ENCODE measurements at regions not wholly inside any gene's neighbourhood (a gene's known extent, or its start where the extent isn't known, plus 50 kb on each side); places are given as distances from the start of the nearest gene placed in this dataset.

- intact Hi-C loops (cut with DNase I) = no loop called here
- peaks cover 5% of the 10 kb centered on the region for H3K9me3 ChIP-seq (ENCODE audit: control insufficient read depth, low read length)
- H3K4me3 ChIP-seq (ENCODE audit: low read length in 2 of 2) = no peak overlapping the region
- H3K4me1 ChIP-seq (ENCODE audit: control insufficient read depth in 1 of 2, insufficient read depth in 2 of 2, low read length in 2 of 2) = no peaks in the 10 kb centered on the region
- H3K27me3 ChIP-seq (ENCODE audit: control insufficient read depth in 1 of 2, insufficient read depth in 2 of 2, low read length in 1 of 2) = peaks cover 0 to 2% of the 10 kb centered on the region in 2 donors
- H3K27ac ChIP-seq (ENCODE audit: low read depth in 1 of 2, low read length in 2 of 2) = no peak overlapping the region
- no peak for ATAC-seq (ENCODE audit: low FRiP score)
- WGBS, 2 donors = 66 to 67% methylated on average over 8 of the region's 8 CpGs
- H3K36me3 ChIP-seq (ENCODE audit: control insufficient read depth in 1 of 2, insufficient read depth in 2 of 2, low read length in 1 of 2) = no peaks in the 10 kb centered on the region
- no peak for DNase-seq
Measured at GRCh38 chr1:38671221-38671620, 188.4 kb downstream of the RRAGC start.

GRCh38 chr1:38670544-38671122 is 188.9 kb downstream of the RRAGC start:
- DNase-seq (no peak), ATAC-seq (ENCODE audit: low FRiP score) (no peak)
- intact Hi-C loops (cut with DNase I) = no loop called here
- WGBS, 2 donors = 77 to 80% methylated on average over 4 of the region's 4 CpGs
- no peak overlapping the region for H3K27ac ChIP-seq (ENCODE audit: low read depth in 1 of 2, low read length in 2 of 2)
- peaks cover 0 to 2% of the 10 kb centered on the region in 2 donors for H3K27me3 ChIP-seq (ENCODE audit: control insufficient read depth in 1 of 2, insufficient read depth in 2 of 2, low read length in 1 of 2)
- no peak overlapping the region for H3K4me3 ChIP-seq (ENCODE audit: low read length in 2 of 2)
- no peaks in the 10 kb centered on the region for H3K4me1 ChIP-seq (ENCODE audit: control insufficient read depth in 1 of 2, insufficient read depth in 2 of 2, low read length in 2 of 2)
- peaks cover 5% of the 10 kb centered on the region for H3K9me3 ChIP-seq (ENCODE audit: control insufficient read depth, low read length)
- H3K36me3 ChIP-seq (ENCODE audit: control insufficient read depth in 1 of 2, insufficient read depth in 2 of 2, low read length in 1 of 2) = no peaks in the 10 kb centered on the region

- DNase-seq (no peak), ATAC-seq (ENCODE audit: low FRiP score) (no peak)
- Histone ChIP-seq H3K36me3 (ENCODE audit: control insufficient read depth in 1 of 2, insufficient read depth in 2 of 2, low read length in 1 of 2) (no peaks in the 10 kb centered on the region), H3K9me3 (ENCODE audit: control insufficient read depth, low read length) (peaks cover 5% of the 10 kb centered on the region), H3K27me3 (ENCODE audit: control insufficient read depth in 1 of 2, insufficient read depth in 2 of 2, low read length in 1 of 2) (peaks cover 0 to 2% of the 10 kb centered on the region in 2 donors), H3K27ac (ENCODE audit: low read depth in 1 of 2, low read length in 2 of 2) (no peak overlapping the region), H3K4me1 (ENCODE audit: control insufficient read depth in 1 of 2, insufficient read depth in 2 of 2, low read length in 2 of 2) (no peaks in the 10 kb centered on the region), H3K4me3 (ENCODE audit: low read length in 2 of 2) (no peak overlapping the region)
- intact Hi-C loops (cut with DNase I) = no loop called here
- WGBS, 2 donors = 57 to 65% methylated on average over 4 of the region's 4 CpGs
Measured at GRCh38 chr1:38667626-38668025, 191.9 kb downstream of the RRAGC start.

- H3K36me3 ChIP-seq (ENCODE audit: control insufficient read depth in 1 of 2, insufficient read depth in 2 of 2, low read length in 1 of 2) = no peaks in the 10 kb centered on the region
- ATAC-seq (ENCODE audit: low FRiP score) (no peak), DNase-seq (no peak)
- no peaks in the 10 kb centered on the region for H3K4me1 ChIP-seq (ENCODE audit: control insufficient read depth in 1 of 2, insufficient read depth in 2 of 2, low read length in 2 of 2)
- no peak overlapping the region for H3K4me3 ChIP-seq (ENCODE audit: low read length in 2 of 2)
- no peak overlapping the region for H3K27ac ChIP-seq (ENCODE audit: low read depth in 1 of 2, low read length in 2 of 2)
- H3K27me3 ChIP-seq (ENCODE audit: control insufficient read depth in 1 of 2, insufficient read depth in 2 of 2, low read length in 1 of 2) = no peaks in the 10 kb centered on the region
- 55 to 66% methylated on average over 7 of the region's 7 CpGs for WGBS, 2 donors
- peaks cover 3% of the 10 kb centered on the region for H3K9me3 ChIP-seq (ENCODE audit: control insufficient read depth, low read length)
- intact Hi-C loops (cut with DNase I) = no loop called here
Measured at GRCh38 chr1:38662126-38662525, 197.4 kb downstream of the RRAGC start.

GRCh38 chr1:38658883-38659282 is 200.7 kb downstream of the RRAGC start:
- WGBS, 2 donors = 56 to 64% methylated on average over 1 of the region's 1 CpG
- Histone ChIP-seq H3K27me3 (ENCODE audit: control insufficient read depth in 1 of 2, insufficient read depth in 2 of 2, low read length in 1 of 2) (no peaks in the 10 kb centered on the region), H3K36me3 (ENCODE audit: control insufficient read depth in 1 of 2, insufficient read depth in 2 of 2, low read length in 1 of 2) (no peaks in the 10 kb centered on the region), H3K4me3 (ENCODE audit: low read length in 2 of 2) (no peak overlapping the region), H3K9me3 (ENCODE audit: control insufficient read depth, low read length) (peaks cover 3% of the 10 kb centered on the region), H3K4me1 (ENCODE audit: control insufficient read depth in 1 of 2, insufficient read depth in 2 of 2, low read length in 2 of 2) (no peaks in the 10 kb centered on the region), H3K27ac (ENCODE audit: low read depth in 1 of 2, low read length in 2 of 2) (no peak overlapping the region)
- DNase-seq (no peak), ATAC-seq (ENCODE audit: low FRiP score) (no peak)
- intact Hi-C loops (cut with DNase I) = no loop called here

- H3K27ac ChIP-seq (ENCODE audit: low read depth in 1 of 2, low read length in 2 of 2) = no peak overlapping the region
- H3K36me3 ChIP-seq (ENCODE audit: control insufficient read depth in 1 of 2, insufficient read depth in 2 of 2, low read length in 1 of 2) = no peaks in the 10 kb centered on the region
- H3K9me3 ChIP-seq (ENCODE audit: control insufficient read depth, low read length) = peaks cover 3% of the 10 kb centered on the region
- no peak for DNase-seq
- intact Hi-C loops (cut with DNase I) = no loop called here
- ATAC-seq (ENCODE audit: low FRiP score) = no peak
- 86 to 88% methylated on average over 2 of the region's 2 CpGs for WGBS, 2 donors
- no peaks in the 10 kb centered on the region for H3K4me1 ChIP-seq (ENCODE audit: control insufficient read depth in 1 of 2, insufficient read depth in 2 of 2, low read length in 2 of 2)
- H3K27me3 ChIP-seq (ENCODE audit: control insufficient read depth in 1 of 2, insufficient read depth in 2 of 2, low read length in 1 of 2) = no peaks in the 10 kb centered on the region
- no peak overlapping the region for H3K4me3 ChIP-seq (ENCODE audit: low read length in 2 of 2)
Measured at GRCh38 chr1:38657873-38658272, 201.7 kb downstream of the RRAGC start.

- ATAC-seq (ENCODE audit: low FRiP score) (no peak), DNase-seq (no peak)
- Histone ChIP-seq H3K9me3 (ENCODE audit: control insufficient read depth, low read length) (peaks cover 3% of the 10 kb centered on the region), H3K4me3 (ENCODE audit: low read length in 2 of 2) (no peak overlapping the region), H3K27me3 (ENCODE audit: control insufficient read depth in 1 of 2, insufficient read depth in 2 of 2, low read length in 1 of 2) (no peaks in the 10 kb centered on the region), H3K4me1 (ENCODE audit: control insufficient read depth in 1 of 2, insufficient read depth in 2 of 2, low read length in 2 of 2) (no peaks in the 10 kb centered on the region), H3K36me3 (ENCODE audit: control insufficient read depth in 1 of 2, insufficient read depth in 2 of 2, low read length in 1 of 2) (no peaks in the 10 kb centered on the region), H3K27ac (ENCODE audit: low read depth in 1 of 2, low read length in 2 of 2) (no peak overlapping the region)
- 61% methylated on average over 3 of the region's 3 CpGs for WGBS, 2 donors
- intact Hi-C loops (cut with DNase I) = no loop called here
Measured at GRCh38 chr1:38657207-38657840, 202.2 kb downstream of the RRAGC start.

- no peak for ATAC-seq (ENCODE audit: low FRiP score)
- Histone ChIP-seq H3K4me3 (ENCODE audit: low read length in 2 of 2) (no peak overlapping the region), H3K9me3 (ENCODE audit: control insufficient read depth, low read length) (peaks cover 2% of the 10 kb centered on the region), H3K27ac (ENCODE audit: low read depth in 1 of 2, low read length in 2 of 2) (no peak overlapping the region), H3K4me1 (ENCODE audit: control insufficient read depth in 1 of 2, insufficient read depth in 2 of 2, low read length in 2 of 2) (no peaks in the 10 kb centered on the region), H3K36me3 (ENCODE audit: control insufficient read depth in 1 of 2, insufficient read depth in 2 of 2, low read length in 1 of 2) (no peaks in the 10 kb centered on the region), H3K27me3 (ENCODE audit: control insufficient read depth in 1 of 2, insufficient read depth in 2 of 2, low read length in 1 of 2) (no peaks in the 10 kb centered on the region)
- DNase-seq = no peak
- WGBS, 2 donors = 48 to 50% methylated on average over 4 of the region's 4 CpGs
- intact Hi-C loops (cut with DNase I) = no loop called here
Measured at GRCh38 chr1:38656726-38657125, 202.8 kb downstream of the RRAGC start.

GRCh38 chr1:38652217-38652616 is 207.4 kb downstream of the RRAGC start:
- no peak overlapping the region for H3K27ac ChIP-seq (ENCODE audit: low read depth in 1 of 2, low read length in 2 of 2)
- H3K27me3 ChIP-seq (ENCODE audit: control insufficient read depth in 1 of 2, insufficient read depth in 2 of 2, low read length in 1 of 2) = no peaks in the 10 kb centered on the region
- H3K4me3 ChIP-seq (ENCODE audit: low read length in 2 of 2) = no peak overlapping the region
- no peak for ATAC-seq (ENCODE audit: low FRiP score)
- no peaks in the 10 kb centered on the region for H3K9me3 ChIP-seq (ENCODE audit: control insufficient read depth, low read length)
- H3K4me1 ChIP-seq (ENCODE audit: control insufficient read depth in 1 of 2, insufficient read depth in 2 of 2, low read length in 2 of 2) = no peaks in the 10 kb centered on the region
- no peaks in the 10 kb centered on the region for H3K36me3 ChIP-seq (ENCODE audit: control insufficient read depth in 1 of 2, insufficient read depth in 2 of 2, low read length in 1 of 2)
- intact Hi-C loops (cut with DNase I) = no loop called here
- no peak for DNase-seq
- 95 to 100% methylated on average over 1 of the region's 1 CpG for WGBS, 2 donors

All from aorta (tissue), 5 donors.